Endodermal cell (in vitro differentiated cells): ENCODE measurements at regions not wholly inside any gene's neighbourhood (a gene's known extent, or its start where the extent isn't known, plus 50 kb on each side); places are given as distances from the start of the nearest gene placed in this dataset.
A peak's percentile ranks its signal among the peaks of the same experiment; 100 is the strongest.
"Not testable (repeated sequence)": the region's sequence is repeated elsewhere in the genome, so short reads cannot be mapped to it uniquely, and the experiment has no call there.

Source experiments
- DNase-seq: peaks from one replicate; pipeline ENCODE4 v3.0.0-alpha.2; 2017
- H3K27ac ChIP-seq: 2 replicates; pipeline ENCODE4 v1.5.1; 2013; ENCODE audit warnings: mild to moderate bottlenecking, low read depth, low read length, moderate library complexity
- H3K27me3 ChIP-seq: 2 replicates; pipeline ENCODE4 v1.6.1; 2013; ENCODE audit warnings: mild to moderate bottlenecking, low read length, moderate library complexity; ENCODE audit not compliant: insufficient read depth, control insufficient read depth, poor library complexity, severe bottlenecking
- H3K36me3 ChIP-seq: 2 replicates; pipeline ENCODE4 v1.7.0; 2013; ENCODE audit warnings: mild to moderate bottlenecking, low read length, moderate library complexity; ENCODE audit not compliant: control insufficient read depth, insufficient read depth
- H3K4me1 ChIP-seq: one replicate; pipeline ENCODE4 v1.7.0; 2013; ENCODE audit warnings: low read length; ENCODE audit not compliant: control insufficient read depth, insufficient read depth
- H3K4me3 ChIP-seq: 2 replicates; pipeline ENCODE4 v1.5.1; 2013; ENCODE audit warnings: mild to moderate bottlenecking, low read length, moderate library complexity
- H3K9ac ChIP-seq: 2 replicates; pipeline ENCODE4 v1.6.1; 2013; ENCODE audit warnings: mild to moderate bottlenecking, low read length, moderate library complexity; ENCODE audit not compliant: poor library complexity, severe bottlenecking; ENCODE audit errors: extremely low read depth
- H3K9me3 ChIP-seq: 2 replicates; pipeline ENCODE4 v1.6.1; 2013; ENCODE audit warnings: mild to moderate bottlenecking, low read length, moderate library complexity; ENCODE audit not compliant: control insufficient read depth
- H3K27ac Mint-ChIP-seq: 2 replicates; pipeline ENCODE4 v1.8.0; 2020; ENCODE audit warnings: mixed read lengths
- H3K27me3 Mint-ChIP-seq: 2 replicates; pipeline ENCODE4 v1.8.0; 2021; ENCODE audit warnings: mild to moderate bottlenecking, mixed read lengths; ENCODE audit not compliant: insufficient read depth
- H3K36me3 Mint-ChIP-seq: 2 replicates; pipeline ENCODE4 v1.8.0; 2020; ENCODE audit warnings: low read depth, mixed read lengths
- H3K4me1 Mint-ChIP-seq: 2 replicates; pipeline ENCODE4 v1.8.0; 2020; ENCODE audit warnings: mixed read lengths
- H3K4me3 Mint-ChIP-seq: 2 replicates; pipeline ENCODE4 v1.8.0; 2020; ENCODE audit warnings: mild to moderate bottlenecking, moderate library complexity, mixed read lengths
- H3K9me3 Mint-ChIP-seq: 2 replicates; pipeline ENCODE4 v1.8.0; 2020; ENCODE audit warnings: mild to moderate bottlenecking, mixed read lengths
- CTCF ChIP-seq: fragments of 200-600 bp; sonication (generic); conservative IDR thresholded peaks from 2 replicates; pipeline ENCODE4 v1.5.0; 2021; ENCODE audit warnings: antibody characterized with exemption, mild to moderate bottlenecking
- WGBS, 2 experiments: methylation state at CpG; one replicate each; pipeline versions ENCODE4 v1.1.5 to v1.1.7; 2013; ENCODE audit warnings: missing lambda C conversion rate in 2 of 2, mixed read lengths in 1 of 2; ENCODE audit not compliant: insufficient coverage in 1 of 2, insufficient read length in 1 of 2; 5-methylcytosine and 5-hydroxymethylcytosine counted together

GRCh38 chr1:5120559-5120958 lies 466.1 kb downstream of the AJAP1 start:
- no peak overlapping the region for H3K4me3 Mint-ChIP-seq
- WGBS, 2 experiments = 92 to 93% methylated on average over 1 of the region's 1 CpG
- H3K27ac ChIP-seq = no peak overlapping the region
- TF ChIP-seq CTCF = no peak
- H3K9me3 ChIP-seq = peaks cover 19% of the 10 kb centered on the region
- no peaks in the 10 kb centered on the region for H3K27me3 Mint-ChIP-seq
- H3K4me1 Mint-ChIP-seq = peaks cover 44% of the 10 kb centered on the region
- no peak overlapping the region for H3K9ac ChIP-seq
- no peaks in the 10 kb centered on the region for H3K36me3 Mint-ChIP-seq
- no peak for DNase-seq
- H3K4me3 ChIP-seq = peak overlapping the region; percentile 51
- H3K4me1 ChIP-seq = peaks cover 4% of the 10 kb centered on the region
- H3K9me3 Mint-ChIP-seq = peaks cover 23% of the 10 kb centered on the region
- H3K36me3 ChIP-seq = no peaks in the 10 kb centered on the region
- H3K27me3 ChIP-seq = no peaks in the 10 kb centered on the region
- H3K27ac Mint-ChIP-seq = no peak overlapping the region

GRCh38 chr1:5119366-5120234 lies 465.2 kb downstream of the AJAP1 start:
- DNase-seq = peak; percentile 82
- H3K9me3 Mint-ChIP-seq = peaks cover 23% of the 10 kb centered on the region
- H3K4me3 Mint-ChIP-seq = no peak overlapping the region
- Histone ChIP-seq H3K27ac (no peak overlapping the region), H3K4me1 (peaks cover 4% of the 10 kb centered on the region), H3K9me3 (peaks cover 19% of the 10 kb centered on the region), H3K36me3 (no peaks in the 10 kb centered on the region), H3K27me3 (no peaks in the 10 kb centered on the region), H3K4me3 (no peak overlapping the region), H3K9ac (no peak overlapping the region)
- H3K27ac Mint-ChIP-seq = peak overlapping the region; percentile 26
- H3K36me3 Mint-ChIP-seq = no peaks in the 10 kb centered on the region
- peak; percentile 87 for TF ChIP-seq CTCF
- 54 to 75% methylated on average over 11 of the region's 11 CpGs for WGBS, 2 experiments
- no peaks in the 10 kb centered on the region for H3K27me3 Mint-ChIP-seq
- peaks cover 47% of the 10 kb centered on the region for H3K4me1 Mint-ChIP-seq

GRCh38 chr1:5118771-5119170 lies 464.4 kb downstream of the AJAP1 start:
- peaks cover 19% of the 10 kb centered on the region for H3K9me3 ChIP-seq
- not testable (repeated sequence) for H3K9ac ChIP-seq, H3K4me3 Mint-ChIP-seq, H3K27me3 Mint-ChIP-seq, H3K36me3 Mint-ChIP-seq, H3K36me3 ChIP-seq, H3K27me3 ChIP-seq, DNase-seq, H3K4me3 ChIP-seq, H3K4me1 ChIP-seq, H3K27ac ChIP-seq
- Mint-ChIP-seq H3K27ac (peak overlapping the region; percentile 88), H3K9me3 (peaks cover 23% of the 10 kb centered on the region), H3K4me1 (peaks cover 55% of the 10 kb centered on the region)
- WGBS, 2 experiments = 83 to 94% methylated on average over 2 to 8 of the region's 10 CpGs

GRCh38 chr1:5118292-5118691 lies 463.9 kb downstream of the AJAP1 start:
- H3K36me3 Mint-ChIP-seq, H3K27me3 Mint-ChIP-seq, H3K27me3 ChIP-seq, H3K27ac ChIP-seq, H3K9ac ChIP-seq, DNase-seq, H3K4me3 Mint-ChIP-seq, H3K4me1 ChIP-seq, H3K36me3 ChIP-seq, H3K4me3 ChIP-seq: not testable (repeated sequence)
- peak overlapping the region; percentile 88 for H3K27ac Mint-ChIP-seq
- peaks cover 24% of the 10 kb centered on the region for H3K9me3 Mint-ChIP-seq
- H3K4me1 Mint-ChIP-seq = peaks cover 56% of the 10 kb centered on the region
- peaks cover 19% of the 10 kb centered on the region for H3K9me3 ChIP-seq
- WGBS, 2 experiments = 60% methylated on average over 1 of the region's 11 CpGs; no CpG with 5 or more reads in 1 of the 2 experiments
